SK-MEL-5 (cell line): ENCODE measurements at regions not wholly inside any gene's neighbourhood (a gene's known extent, or its start where the extent isn't known, plus 50 kb on each side); places are given as distances from the start of the nearest gene placed in this dataset.

ENCODE experiments used
- DNase-seq: peaks from one replicate; pipeline ENCODE4 v3.0.0-alpha.2; 2016; ENCODE audit warnings: low read depth, low spot score
- in situ Hi-C: cut with HindIII; loops from 2 replicates; pipeline ENCODE4 v1.10.0; 2016; ENCODE audit warnings: low sequenced_read_pairs, high pct_unique_total_duplicates, low pct_unique_long_range_greater_than_20kb

DNA sequence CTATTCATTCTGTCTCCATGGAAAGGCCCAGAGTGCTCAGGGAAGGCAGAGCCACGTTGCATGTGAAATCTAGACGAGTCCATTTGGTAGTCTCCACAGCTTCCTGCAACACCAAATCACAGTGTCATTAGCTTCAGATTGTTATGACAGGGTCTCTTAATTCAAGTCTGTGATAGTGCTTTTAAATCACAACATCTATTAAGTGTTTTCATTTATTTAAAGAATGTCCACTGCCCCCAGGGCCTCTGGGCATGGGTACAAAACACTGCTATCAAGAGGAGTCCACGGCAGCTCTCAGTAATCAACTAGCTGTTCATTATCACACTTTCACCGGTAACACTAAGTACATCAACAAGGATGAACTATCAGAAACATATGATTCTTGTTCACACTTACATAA lies 455.9 kb upstream of the JARID2 start:
- no peak for DNase-seq
- in situ Hi-C loops = no loop called here

GRCh38 chr6:14790976-14791375 lies 454.9 kb upstream of the JARID2 start:
- in situ Hi-C loops = no loop called here
- no peak for DNase-seq

GRCh38 chr6:14791526-14791925 lies 454.3 kb upstream of the JARID2 start:
- in situ Hi-C loops = no loop called here
- DNase-seq = no peak

DNA sequence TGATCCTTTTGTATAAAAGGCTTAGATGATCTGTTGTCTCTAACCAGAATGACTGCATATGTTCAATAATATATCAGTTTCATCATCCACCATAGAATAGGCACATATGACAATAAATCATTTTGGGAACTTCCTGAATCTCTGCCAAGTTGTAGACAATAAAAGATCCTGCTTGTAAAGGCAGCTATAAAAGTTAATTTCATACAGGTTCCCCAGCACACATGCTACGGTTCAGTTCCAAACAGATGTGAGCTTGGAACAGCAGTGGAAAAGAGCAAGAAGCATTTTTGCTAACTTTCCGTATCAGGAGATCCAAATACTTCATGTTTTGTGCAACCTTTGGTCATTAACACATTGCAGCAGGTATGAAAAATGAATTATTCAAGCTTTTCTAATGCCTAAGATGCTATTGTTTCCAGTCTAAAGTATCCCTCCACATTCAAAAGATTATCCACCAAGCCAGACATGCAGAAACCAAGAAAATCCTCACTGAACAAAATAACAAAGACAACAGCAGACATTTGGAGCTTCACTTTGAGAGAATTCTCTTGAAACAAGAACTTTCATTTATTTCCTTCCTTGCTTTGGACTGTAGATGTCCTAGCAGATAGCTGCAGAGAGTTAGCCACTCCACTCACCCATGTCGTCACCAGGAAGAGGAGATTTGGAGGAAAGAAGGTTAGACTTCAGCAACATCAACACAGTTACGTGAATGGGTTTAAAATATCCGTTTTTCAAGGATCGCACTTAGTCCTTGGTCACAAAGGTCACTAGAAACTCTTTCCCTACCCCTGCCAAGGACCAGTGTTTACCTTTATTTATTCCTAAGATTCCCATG lies 453.5 kb upstream of the JARID2 start:
- DNase-seq = no peak
- in situ Hi-C loops = no loop called here

DNA sequence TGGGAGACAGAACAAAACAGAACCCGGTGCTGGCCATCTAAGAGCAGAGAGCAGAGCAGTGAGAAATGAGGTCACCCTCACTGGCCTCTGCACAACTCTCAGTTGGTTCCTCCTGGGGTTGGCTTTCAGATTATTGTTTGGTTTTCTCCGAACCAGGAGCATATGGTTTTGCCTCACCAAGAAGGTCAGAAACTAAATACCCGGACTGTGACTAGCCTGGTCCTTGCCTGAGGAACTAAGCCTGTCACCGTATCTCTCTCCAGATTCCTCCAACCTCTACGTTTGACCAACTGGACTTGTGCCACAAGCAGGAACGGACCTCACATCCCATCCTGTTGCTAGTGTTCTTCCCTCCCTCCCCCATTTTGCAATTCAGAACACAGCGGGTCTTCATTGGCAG lies 450.4 kb upstream of the JARID2 start:
- in situ Hi-C loops = no loop called here
- no peak for DNase-seq

GRCh38 chr6:14796974-14797762 lies 448.7 kb upstream of the JARID2 start:
- in situ Hi-C loops = no loop called here
- DNase-seq = peak; percentile 59

DNA sequence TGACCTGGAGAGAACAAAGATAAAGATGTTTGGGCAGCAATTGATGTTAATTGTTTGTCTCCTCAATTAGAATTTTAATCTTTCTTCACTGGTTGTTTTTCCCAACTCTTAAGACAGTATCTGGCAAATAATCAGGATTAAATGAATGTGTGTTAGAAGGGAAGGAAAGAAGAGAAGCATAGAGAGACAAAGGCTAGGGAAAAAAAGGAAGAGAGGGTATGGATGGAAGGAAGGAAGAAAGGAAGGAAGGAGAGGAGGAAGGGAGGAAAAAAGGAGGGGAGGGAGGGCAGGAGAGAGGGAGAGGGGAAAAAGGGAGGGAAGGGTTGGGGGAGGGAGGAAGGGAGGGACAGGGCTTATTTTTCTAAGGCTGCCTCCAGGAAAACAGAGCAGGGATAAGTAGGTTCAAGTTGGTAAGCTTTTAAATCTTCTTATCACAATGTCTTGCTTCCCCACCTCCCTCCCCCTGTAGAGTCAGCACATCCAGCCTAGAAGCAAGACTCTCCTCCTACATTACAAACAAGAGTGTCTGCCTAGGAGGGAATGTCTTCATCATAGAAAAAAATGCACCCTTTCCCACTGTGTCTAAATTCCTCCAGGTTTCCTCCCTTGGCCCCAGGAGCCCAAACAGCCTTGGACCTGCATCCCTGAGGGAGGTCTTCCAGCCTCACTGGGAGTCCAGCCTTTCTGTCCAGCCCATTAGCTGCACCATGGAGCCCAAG lies 447.8 kb upstream of the JARID2 start:
- no peak for DNase-seq
- in situ Hi-C loops = no loop called here

GRCh38 chr6:14798594-14798982 lies 447.3 kb upstream of the JARID2 start:
- in situ Hi-C loops = no loop called here
- no peak for DNase-seq

DNA sequence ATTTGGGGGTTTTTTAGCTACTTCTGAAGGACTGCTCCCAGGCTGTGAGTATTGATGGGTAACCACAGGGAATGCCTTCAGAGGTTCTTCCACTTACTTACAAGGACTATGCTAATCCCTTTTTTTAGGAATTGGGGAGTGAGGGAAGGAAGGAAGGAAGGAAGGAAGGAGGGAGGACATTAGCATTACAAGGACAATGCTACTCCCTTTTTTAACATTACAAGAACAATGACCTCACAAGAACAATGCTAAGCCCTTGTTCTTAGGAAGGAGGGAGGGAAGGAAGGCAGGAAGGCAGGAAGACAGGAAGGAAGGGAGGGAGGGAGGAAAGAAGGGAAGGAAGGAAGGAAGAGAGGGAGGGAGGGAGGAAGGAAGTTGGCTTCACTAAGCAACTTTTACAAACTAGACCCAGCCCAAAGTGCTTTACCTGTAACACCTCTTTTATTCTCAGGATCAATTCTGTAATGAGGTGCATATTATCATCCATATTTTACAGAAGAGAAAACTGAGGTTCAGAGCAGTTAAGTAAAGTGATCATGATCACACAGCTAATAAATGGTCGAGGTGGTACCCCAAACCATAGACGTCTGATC lies 446.8 kb upstream of the JARID2 start:
- no peak for DNase-seq
- in situ Hi-C loops = no loop called here

DNA sequence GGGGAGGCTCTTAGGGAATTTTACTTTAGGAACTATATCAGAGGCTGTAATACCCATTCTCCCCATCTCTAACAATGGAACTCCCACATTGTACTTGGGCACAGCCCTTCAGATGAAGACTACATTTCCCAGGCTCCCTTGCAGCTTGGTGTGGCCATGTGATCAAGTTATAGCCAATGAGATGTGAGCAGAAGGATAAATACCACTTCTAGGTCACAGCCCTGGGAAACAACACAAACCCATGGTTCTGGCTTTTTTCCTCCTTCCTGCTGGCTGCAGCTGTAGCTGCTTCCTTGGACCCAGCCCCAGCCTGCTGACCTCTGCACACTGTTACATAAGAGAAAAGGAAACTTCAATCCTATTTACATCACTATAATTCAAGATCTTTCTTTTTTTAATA lies 445.9 kb upstream of the JARID2 start:
- in situ Hi-C loops = no loop called here
- DNase-seq = peak; percentile 97

GRCh38 chr6:14802514-14803160 lies 443.2 kb upstream of the JARID2 start:
- no peak for DNase-seq

DNA sequence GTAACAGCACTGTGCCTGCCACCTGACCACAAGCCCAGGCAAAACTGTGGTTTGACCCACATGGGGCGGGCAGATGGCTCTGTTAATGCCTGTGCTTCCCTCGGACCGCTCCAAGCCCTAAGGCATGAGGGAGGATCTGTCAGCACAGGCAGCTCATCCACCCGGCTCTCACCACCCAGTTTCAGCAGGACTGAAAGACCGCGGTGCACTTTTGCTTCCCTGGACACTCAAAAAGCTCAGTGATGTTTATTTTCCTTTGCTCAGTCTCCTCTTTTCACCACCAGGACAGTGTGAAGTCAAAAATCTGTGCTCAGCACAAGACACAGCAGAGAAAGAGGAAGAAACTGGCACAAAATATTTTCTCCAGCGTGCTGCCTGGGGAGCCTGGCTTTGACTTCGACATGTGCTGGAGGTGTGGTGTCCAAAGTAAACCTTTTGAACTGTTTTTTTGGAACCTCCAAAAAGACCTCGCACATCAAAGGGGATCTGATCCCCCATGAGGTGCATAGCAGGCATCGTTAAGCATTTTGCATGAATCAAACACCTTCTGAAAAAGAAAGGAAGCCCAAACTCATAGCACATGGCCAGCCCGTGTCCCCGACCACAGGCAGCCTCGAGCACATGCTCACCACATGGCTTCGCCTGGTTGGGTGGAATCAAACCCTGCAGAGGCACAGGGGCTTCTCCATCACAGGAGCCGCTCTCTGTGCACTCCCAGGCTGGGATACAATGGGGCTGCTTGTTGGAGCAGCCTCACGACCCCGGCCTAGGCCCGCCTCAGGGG lies 441.7 kb upstream of the JARID2 start:
- in situ Hi-C loops = no loop called here
- no peak for DNase-seq

More at GRCh38 chr6:14802514-14803160, 443.2 kb upstream of the JARID2 start:
- in situ Hi-C loops = no loop called here

DNA sequence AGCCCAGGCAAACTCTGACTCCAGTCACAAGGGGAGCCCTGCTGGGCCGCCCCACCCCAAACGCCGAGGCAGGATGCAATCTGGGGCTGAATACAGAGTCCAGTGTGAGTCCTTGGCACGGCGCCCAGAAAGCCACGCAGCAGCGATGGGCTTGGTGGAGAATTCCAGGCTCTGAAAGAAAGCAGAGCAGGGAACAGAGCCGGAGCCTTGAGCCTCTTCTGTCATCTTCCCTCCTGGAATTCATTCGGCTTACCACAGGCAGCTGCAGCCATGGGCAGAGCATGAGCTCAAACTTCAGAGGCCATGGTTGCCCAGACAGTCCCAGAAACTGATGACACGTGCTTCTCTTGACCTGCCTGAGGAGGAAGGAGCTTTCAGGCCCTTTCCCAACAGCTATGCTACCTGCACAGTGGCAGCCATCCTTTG lies 441.1 kb upstream of the JARID2 start:
- in situ Hi-C loops = no loop called here
- peak; percentile 98 for DNase-seq

- in situ Hi-C loops = no loop called here
- peak; percentile 61 for DNase-seq
These were observed 439.8 kb upstream of the JARID2 start for GRCh38 chr6:14806101-14806500.

DNA sequence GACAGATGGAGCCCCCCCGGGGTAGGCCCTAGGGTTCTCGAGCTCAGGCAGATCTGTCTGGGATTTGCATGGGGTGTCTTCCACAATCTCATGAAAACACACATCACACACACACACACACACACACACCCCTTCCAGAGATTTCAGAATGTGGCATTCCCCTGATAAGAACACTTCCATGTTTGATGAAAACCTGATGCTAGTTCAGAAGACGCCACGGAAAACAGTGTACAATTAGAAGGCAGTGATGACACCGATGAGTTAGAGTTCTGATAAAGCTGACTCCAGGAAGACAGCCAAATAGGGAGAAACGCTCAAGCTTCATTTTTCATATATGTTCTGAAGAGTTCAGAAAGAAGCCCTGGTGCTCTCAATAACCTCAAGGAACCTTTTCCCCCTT lies 438.7 kb upstream of the JARID2 start:
- in situ Hi-C loops = no loop called here
- DNase-seq = no peak

DNA sequence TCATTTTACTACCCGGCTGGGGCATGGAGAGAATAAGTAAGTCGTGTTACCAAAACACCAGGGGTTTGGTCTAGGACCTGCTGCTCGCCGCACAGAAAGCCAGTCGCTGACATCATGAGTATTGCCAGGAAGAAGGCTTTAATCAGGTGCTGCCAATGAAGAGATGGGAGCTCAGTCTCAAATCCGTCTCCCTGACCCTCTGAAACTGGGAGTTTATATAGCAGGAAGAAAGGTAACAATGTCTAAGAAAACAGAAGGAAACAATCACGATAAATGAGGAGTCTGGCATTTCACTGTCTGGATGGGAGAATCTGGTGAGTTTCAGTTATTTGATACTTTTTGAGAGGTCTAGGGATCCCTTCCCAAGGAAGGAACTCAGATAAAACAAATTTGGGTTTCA lies 437.9 kb upstream of the JARID2 start:
- no peak for DNase-seq
- in situ Hi-C loops = no loop called here

- peak; percentile 100 for DNase-seq
- in situ Hi-C loops = no loop called here
These were observed 435.8 kb upstream of the JARID2 start for GRCh38 chr6:14810021-14810420.
